ENCODE measurements at regions not wholly inside any gene's neighbourhood (a gene's known extent, or its start where the extent isn't known, plus 50 kb on each side); places are given as distances from the start of the nearest gene placed in this dataset.

DNA sequence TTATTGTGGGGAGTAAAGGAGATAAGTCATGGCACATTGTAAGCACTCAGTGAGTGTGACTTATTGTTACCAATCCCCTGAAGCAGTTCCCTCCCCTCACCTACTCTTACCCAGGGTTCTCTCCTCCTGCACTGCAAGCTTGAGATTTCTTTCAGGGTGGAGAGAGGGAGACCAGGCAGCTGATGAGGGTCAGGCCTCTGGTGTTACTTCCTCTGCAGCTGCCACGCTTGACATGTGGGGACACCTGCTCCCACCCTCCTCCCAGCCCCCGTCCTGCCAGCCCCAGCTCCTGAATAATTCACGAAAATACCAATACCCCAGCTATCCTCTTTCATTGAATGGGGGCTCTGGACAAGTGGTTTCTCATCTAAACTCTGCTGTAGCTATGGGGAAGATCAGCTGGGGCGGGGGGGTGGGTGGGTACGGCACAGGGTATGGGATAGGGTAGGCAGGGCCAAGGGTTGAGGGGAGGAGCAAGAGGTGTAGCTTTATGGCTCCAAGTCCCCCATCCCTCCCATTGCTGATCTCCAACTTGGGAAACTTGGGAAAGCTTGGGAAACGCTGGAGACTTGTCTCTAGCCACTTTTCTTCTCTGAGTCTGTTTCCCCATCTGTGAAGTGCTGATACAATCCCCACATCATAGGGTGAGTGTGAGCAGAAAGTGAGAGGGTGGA, 148.5 kb upstream of the PJA1 start:
- Histone ChIP-seq H2AFZ (ENCODE audit: low read length) (no peak overlapping the region), H4K20me1 (ENCODE audit: insufficient read depth, low read length, poor library complexity, severe bottlenecking) (no peaks in the 10 kb centered on the region), H3K79me2 (ENCODE audit: insufficient read depth, low read length) (no peaks in the 10 kb centered on the region), H3K9me2 (replicated peaks; ENCODE audit: low read depth, low read length) (no peaks in the 10 kb centered on the region), H3K4me1 (ENCODE audit: insufficient read depth, low read length, poor library complexity, severe bottlenecking) (no peaks in the 10 kb centered on the region), H3K27me3 (ENCODE audit: insufficient read depth, low read length, poor library complexity, severe bottlenecking) (no peaks in the 10 kb centered on the region), H3K4me2 (ENCODE audit: low read depth, low read length, poor library complexity, severe bottlenecking) (no peak overlapping the region), H3F3A (ENCODE audit: low read depth) (no peaks in the 10 kb centered on the region), H3K9me3 (ENCODE audit: insufficient read depth, low read depth, low read length) (no peaks in the 10 kb centered on the region), H3K9ac (ENCODE audit: low read depth, low read length, poor library complexity, severe bottlenecking) (no peak overlapping the region), H3K4me3 (ENCODE audit: low read length, poor library complexity, severe bottlenecking) (no peak overlapping the region), H3K36me3 (ENCODE audit: insufficient read depth, low read length) (no peaks in the 10 kb centered on the region)
- TF ChIP-seq EZH2phosphoT487 (IDR thresholded peaks at IDR 0.05; ENCODE audit: borderline replicate concordance), result no peak
- TF ChIP-seq, protein P1, sequence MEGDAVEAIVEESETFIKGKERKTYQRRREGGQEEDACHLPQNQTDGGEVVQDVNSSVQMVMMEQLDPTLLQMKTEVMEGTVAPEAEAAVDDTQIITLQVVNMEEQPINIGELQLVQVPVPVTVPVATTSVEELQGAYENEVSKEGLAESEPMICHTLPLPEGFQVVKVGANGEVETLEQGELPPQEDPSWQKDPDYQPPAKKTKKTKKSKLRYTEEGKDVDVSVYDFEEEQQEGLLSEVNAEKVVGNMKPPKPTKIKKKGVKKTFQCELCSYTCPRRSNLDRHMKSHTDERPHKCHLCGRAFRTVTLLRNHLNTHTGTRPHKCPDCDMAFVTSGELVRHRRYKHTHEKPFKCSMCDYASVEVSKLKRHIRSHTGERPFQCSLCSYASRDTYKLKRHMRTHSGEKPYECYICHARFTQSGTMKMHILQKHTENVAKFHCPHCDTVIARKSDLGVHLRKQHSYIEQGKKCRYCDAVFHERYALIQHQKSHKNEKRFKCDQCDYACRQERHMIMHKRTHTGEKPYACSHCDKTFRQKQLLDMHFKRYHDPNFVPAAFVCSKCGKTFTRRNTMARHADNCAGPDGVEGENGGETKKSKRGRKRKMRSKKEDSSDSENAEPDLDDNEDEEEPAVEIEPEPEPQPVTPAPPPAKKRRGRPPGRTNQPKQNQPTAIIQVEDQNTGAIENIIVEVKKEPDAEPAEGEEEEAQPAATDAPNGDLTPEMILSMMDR (conservative IDR thresholded peaks at IDR 0.05; ENCODE audit: low read length), result no peak

- Histone ChIP-seq H3K4me2 (ENCODE audit: low read depth, low read length, poor library complexity, severe bottlenecking) (no peak overlapping the region), H2AFZ (ENCODE audit: low read length) (no peak overlapping the region), H3K27me3 (ENCODE audit: insufficient read depth, low read length, poor library complexity, severe bottlenecking) (no peaks in the 10 kb centered on the region), H3K4me1 (ENCODE audit: insufficient read depth, low read length, poor library complexity, severe bottlenecking) (no peaks in the 10 kb centered on the region), H3K79me2 (ENCODE audit: insufficient read depth, low read length) (no peaks in the 10 kb centered on the region), H3F3A (ENCODE audit: low read depth) (no peaks in the 10 kb centered on the region), H3K4me3 (ENCODE audit: low read length, poor library complexity, severe bottlenecking) (no peak overlapping the region), H3K36me3 (ENCODE audit: insufficient read depth, low read length) (no peaks in the 10 kb centered on the region), H3K9me3 (ENCODE audit: insufficient read depth, low read depth, low read length) (no peaks in the 10 kb centered on the region), H3K9ac (ENCODE audit: low read depth, low read length, poor library complexity, severe bottlenecking) (no peak overlapping the region), H3K9me2 (replicated peaks; ENCODE audit: low read depth, low read length) (no peaks in the 10 kb centered on the region), H4K20me1 (ENCODE audit: insufficient read depth, low read length, poor library complexity, severe bottlenecking) (no peaks in the 10 kb centered on the region)
- TF ChIP-seq, protein P1 (conservative IDR thresholded peaks at IDR 0.05; ENCODE audit: low read length), result no peak
- TF ChIP-seq EZH2phosphoT487 (IDR thresholded peaks at IDR 0.05; ENCODE audit: borderline replicate concordance), result no peak
Observed at GRCh38 chrX:69311936-69312670, 146.8 kb upstream of the PJA1 start.

- Histone ChIP-seq H2AFZ (ENCODE audit: low read length) (no peak overlapping the region), H3F3A (ENCODE audit: low read depth) (no peaks in the 10 kb centered on the region), H3K9ac (ENCODE audit: low read depth, low read length, poor library complexity, severe bottlenecking) (no peak overlapping the region), H4K20me1 (ENCODE audit: insufficient read depth, low read length, poor library complexity, severe bottlenecking) (no peaks in the 10 kb centered on the region), H3K9me3 (ENCODE audit: insufficient read depth, low read depth, low read length) (no peaks in the 10 kb centered on the region), H3K27me3 (ENCODE audit: insufficient read depth, low read length, poor library complexity, severe bottlenecking) (no peaks in the 10 kb centered on the region), H3K4me3 (ENCODE audit: low read length, poor library complexity, severe bottlenecking) (no peak overlapping the region), H3K9me2 (replicated peaks; ENCODE audit: low read depth, low read length) (no peaks in the 10 kb centered on the region), H3K79me2 (ENCODE audit: insufficient read depth, low read length) (no peaks in the 10 kb centered on the region), H3K36me3 (ENCODE audit: insufficient read depth, low read length) (no peaks in the 10 kb centered on the region), H3K4me2 (ENCODE audit: low read depth, low read length, poor library complexity, severe bottlenecking) (no peak overlapping the region), H3K4me1 (ENCODE audit: insufficient read depth, low read length, poor library complexity, severe bottlenecking) (no peaks in the 10 kb centered on the region)
- TF ChIP-seq, protein P1 (conservative IDR thresholded peaks at IDR 0.05; ENCODE audit: low read length), result no peak
- no peak for TF ChIP-seq EZH2phosphoT487 (IDR thresholded peaks at IDR 0.05; ENCODE audit: borderline replicate concordance)
Observed at GRCh38 chrX:69309074-69309792, 144.0 kb upstream of the PJA1 start.

Data from Loucy (cell line).